Erythroblast (primary cell): ENCODE measurements at regions not wholly inside any gene's neighbourhood (a gene's known extent, or its start where the extent isn't known, plus 50 kb on each side); places are given as distances from the start of the nearest gene placed in this dataset.

ENCODE experiments used
- GATA1 ChIP-seq: IDR thresholded peaks from 2 replicates; pipeline ENCODE4 v1.6.1; 2011; ENCODE audit warnings: low read depth, mild to moderate bottlenecking, control low read depth, low read length, moderate library complexity
- POLR2A ChIP-seq: IDR thresholded peaks from 2 replicates; pipeline ENCODE4 v1.6.1; 2011; ENCODE audit warnings: mild to moderate bottlenecking, low read length

GRCh38 chr10:91700273-91700672 lies 67.4 kb upstream of the PPP1R3C start:
- no peak for TF ChIP-seq POLR2A
- no peak for TF ChIP-seq GATA1
